Gastrocnemius medialis (tissue), 4 donors: ENCODE measurements at regions not wholly inside any gene's neighbourhood (a gene's known extent, or its start where the extent isn't known, plus 50 kb on each side); places are given as distances from the start of the nearest gene placed in this dataset.

Source experiments
- ATAC-seq, 2 donors: fragments of 150-250 bp; one replicate each; pipeline ENCODE4 v1.9.1; 2016
- DNase-seq, 2 donors: peaks; one replicate each; pipeline ENCODE4 v3.0.0-alpha.2; 2019
- H3K27ac ChIP-seq, 4 donors: fragments of 200-600 bp; sonication (generic); 1 replicate in 1 of 4; 2 replicates in 3 of 4; pipeline ENCODE4 v1.5.1; 2016 to 2018; ENCODE audit warnings: mild to moderate bottlenecking in 2 of 4, moderate library complexity in 1 of 4
- H3K27me3 ChIP-seq, 3 donors: fragments of 200-600 bp; sonication (generic) in 2 of 3; 1 replicate in 1 of 3; 2 replicates in 2 of 3; pipeline versions ENCODE4 v1.5.1 to v1.6.0; 2016 to 2019; ENCODE audit warnings: mild to moderate bottlenecking in 1 of 3, moderate library complexity in 1 of 3
- H3K36me3 ChIP-seq, 2 donors: fragments of 200-600 bp; sonication (generic) in 1 of 2; one replicate each; pipeline ENCODE4 v1.5.1; 2017 to 2018
- H3K4me1 ChIP-seq, 2 donors: fragments of 200-600 bp; sonication (generic) in 1 of 2; one replicate each; pipeline ENCODE4 v1.5.1; 2016 to 2017; ENCODE audit warnings: mild to moderate bottlenecking in 2 of 2
- H3K4me3 ChIP-seq, 4 donors: fragments of 200-600 bp; sonication (generic) in 3 of 4; 1 replicate in 1 of 4; 2 replicates in 3 of 4; pipeline ENCODE4 v1.5.1; 2016 to 2019; ENCODE audit warnings: mild to moderate bottlenecking in 2 of 4
- H3K9me3 ChIP-seq, 3 donors: fragments of 200-600 bp; sonication (generic) in 2 of 3; 1 replicate in 1 of 3; 2 replicates in 2 of 3; pipeline ENCODE4 v1.5.1; 2016 to 2019
- POLR2A ChIP-seq, 2 donors: fragments of 450-650 bp; IDR thresholded peaks; one replicate each; pipeline ENCODE4 v1.6.1; 2017; ENCODE audit warnings: antibody characterized with exemption in 2 of 2, mild to moderate bottlenecking in 2 of 2, moderate library complexity in 2 of 2
- in situ Hi-C, 4 donors: fragments of 200-750 bp; cut with MboI; loops; one replicate each; pipeline versions ENCODE4 v1.15.0 to v1.8.0; 2017; ENCODE audit warnings: low sequenced_read_pairs in 4 of 4
- intact Hi-C: fragments of 100-400 bp; cut with DNase I; formaldehyde crosslinking; loops from one replicate; pipeline ENCODE4 v1.15.1; 2023; ENCODE audit warnings: low total_unique reads
- TF ChIP-seq, protein P1 (sequence below), 5 experiments: fragments of 450-650 bp in 3 of 5; fragments of 200-600 bp in 2 of 5; sonication (generic) in 2 of 5; IDR thresholded peaks in 4 of 5; conservative IDR thresholded peaks in 1 of 5; 1 replicate in 4 of 5; 2 replicates in 1 of 5; pipeline ENCODE4 v1.5.1; 2016 to 2019; ENCODE audit warnings: antibody characterized with exemption in 5 of 5, mild to moderate bottlenecking in 3 of 5, moderate library complexity in 3 of 5

DNA sequence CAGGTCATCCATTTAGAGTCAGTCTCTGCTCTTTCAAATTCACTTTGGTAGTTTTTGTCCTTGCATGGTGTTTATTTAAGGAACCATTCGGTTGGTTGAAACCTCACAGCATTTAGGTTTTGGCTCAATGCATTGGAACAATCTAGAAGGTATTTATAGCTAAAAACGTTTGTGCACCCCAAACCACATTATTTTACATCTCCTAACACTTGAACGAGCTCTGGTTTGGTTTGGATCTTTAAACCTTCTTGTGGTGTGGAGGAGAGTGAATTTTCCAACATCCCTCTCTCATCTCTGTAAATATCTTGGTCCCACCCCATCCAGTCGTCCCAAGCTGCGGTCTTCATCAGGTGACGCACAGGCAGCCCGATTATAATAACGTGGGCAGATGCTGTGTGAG lies 287.9 kb downstream of the LPIN1 start:
- Histone ChIP-seq H3K9me3 (no peaks in the 10 kb centered on the region), H3K27ac (no peak overlapping the region), H3K4me1 (no peaks in the 10 kb centered on the region), H3K27me3 (no peaks in the 10 kb centered on the region), H3K4me3 (no peak overlapping the region), H3K36me3 (no peaks in the 10 kb centered on the region)
- no peak for ATAC-seq
- in situ Hi-C loops (no loop called here), intact Hi-C loops (no loop called here)
- no peak for DNase-seq
- TF ChIP-seq, protein P1, sequence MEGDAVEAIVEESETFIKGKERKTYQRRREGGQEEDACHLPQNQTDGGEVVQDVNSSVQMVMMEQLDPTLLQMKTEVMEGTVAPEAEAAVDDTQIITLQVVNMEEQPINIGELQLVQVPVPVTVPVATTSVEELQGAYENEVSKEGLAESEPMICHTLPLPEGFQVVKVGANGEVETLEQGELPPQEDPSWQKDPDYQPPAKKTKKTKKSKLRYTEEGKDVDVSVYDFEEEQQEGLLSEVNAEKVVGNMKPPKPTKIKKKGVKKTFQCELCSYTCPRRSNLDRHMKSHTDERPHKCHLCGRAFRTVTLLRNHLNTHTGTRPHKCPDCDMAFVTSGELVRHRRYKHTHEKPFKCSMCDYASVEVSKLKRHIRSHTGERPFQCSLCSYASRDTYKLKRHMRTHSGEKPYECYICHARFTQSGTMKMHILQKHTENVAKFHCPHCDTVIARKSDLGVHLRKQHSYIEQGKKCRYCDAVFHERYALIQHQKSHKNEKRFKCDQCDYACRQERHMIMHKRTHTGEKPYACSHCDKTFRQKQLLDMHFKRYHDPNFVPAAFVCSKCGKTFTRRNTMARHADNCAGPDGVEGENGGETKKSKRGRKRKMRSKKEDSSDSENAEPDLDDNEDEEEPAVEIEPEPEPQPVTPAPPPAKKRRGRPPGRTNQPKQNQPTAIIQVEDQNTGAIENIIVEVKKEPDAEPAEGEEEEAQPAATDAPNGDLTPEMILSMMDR (IDR thresholded peaks at IDR 0.05 in 4 of 5, conservative IDR thresholded peaks at IDR 0.05 in 1 of 5), result no peak
- TF ChIP-seq POLR2A (IDR thresholded peaks at IDR 0.05), result no peak

DNA sequence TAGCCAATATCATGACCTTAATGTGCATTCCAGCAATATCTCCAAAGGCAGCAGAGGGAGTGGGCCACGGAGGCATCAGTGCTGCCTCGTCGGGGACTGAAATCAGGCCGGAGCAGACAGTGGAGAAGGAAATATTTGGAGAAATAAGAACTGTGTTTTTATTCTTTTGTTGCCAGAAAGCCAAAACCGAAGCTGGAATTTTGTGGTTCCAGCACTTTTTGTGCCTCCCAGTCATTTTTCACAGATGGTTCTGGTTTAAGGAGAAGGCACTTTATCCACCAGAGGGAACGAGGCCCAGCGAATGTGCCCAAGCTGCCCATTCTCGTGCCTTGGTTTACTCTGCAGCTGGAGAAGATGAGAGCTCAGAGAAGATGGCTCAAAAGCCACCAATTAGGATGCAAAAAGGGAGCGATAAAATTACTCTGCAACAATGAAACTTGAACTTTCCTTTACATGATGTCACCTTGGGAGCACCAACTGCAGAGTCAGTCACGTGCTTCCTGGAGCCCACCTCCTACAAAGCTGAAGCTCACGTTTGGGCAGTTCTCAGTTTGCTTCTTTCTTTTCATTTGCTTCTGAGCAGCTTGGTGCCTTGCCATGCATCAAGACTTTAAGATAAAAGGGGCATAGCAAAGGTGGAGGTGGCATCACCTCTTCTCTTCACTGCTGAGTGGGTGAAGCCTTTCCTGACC lies 288.7 kb downstream of the LPIN1 start:
- DNase-seq (no peak), ATAC-seq (no peak)
- in situ Hi-C loops (no loop called here), intact Hi-C loops (no loop called here)
- H3K9me3 ChIP-seq, result no peaks in the 10 kb centered on the region
- no peaks in the 10 kb centered on the region for H3K36me3 ChIP-seq
- no peak overlapping the region for H3K27ac ChIP-seq
- TF ChIP-seq, protein P1 (IDR thresholded peaks at IDR 0.05 in 4 of 5, conservative IDR thresholded peaks at IDR 0.05 in 1 of 5), result no peak
- TF ChIP-seq POLR2A (IDR thresholded peaks at IDR 0.05), result no peak
- no peaks in the 10 kb centered on the region for H3K27me3 ChIP-seq
- H3K4me1 ChIP-seq, result no peaks in the 10 kb centered on the region
- no peak overlapping the region for H3K4me3 ChIP-seq

DNA sequence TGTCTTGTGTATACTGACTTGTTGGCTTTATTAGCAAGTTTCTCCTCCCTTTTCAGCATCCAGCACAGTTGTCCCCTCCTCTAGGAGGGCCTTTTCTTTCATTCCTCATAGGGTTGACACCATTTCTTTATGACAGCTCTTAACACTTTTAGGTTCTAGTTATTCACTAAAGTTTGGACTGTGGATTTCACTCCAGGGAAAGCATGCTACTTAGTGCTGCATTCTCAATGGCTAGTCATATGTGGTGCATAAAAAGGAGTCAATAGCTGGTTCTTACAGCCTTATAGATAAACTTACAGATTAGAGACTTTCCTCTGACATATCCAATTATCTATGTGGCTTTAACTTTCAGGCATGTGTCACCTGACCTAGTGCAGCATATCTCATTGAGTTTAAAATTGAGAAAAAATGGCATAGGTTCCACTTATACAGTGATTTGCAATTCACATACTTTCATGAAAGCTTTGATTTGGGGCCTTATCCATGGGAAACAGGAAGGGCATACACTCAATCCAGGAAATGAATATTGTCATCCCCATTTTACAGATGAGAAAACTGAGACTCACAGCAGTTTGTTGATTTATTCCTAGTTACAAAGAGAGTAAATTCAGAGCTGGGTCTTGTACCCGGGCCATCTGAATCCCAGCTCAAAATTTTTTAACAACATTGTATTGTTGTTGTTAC lies 289.7 kb downstream of the LPIN1 start:
- ATAC-seq, result no peak
- in situ Hi-C loops (no loop called here), intact Hi-C loops (no loop called here)
- no peaks in the 10 kb centered on the region for H3K9me3 ChIP-seq
- no peaks in the 10 kb centered on the region for H3K4me1 ChIP-seq
- DNase-seq, result no peak
- TF ChIP-seq POLR2A (IDR thresholded peaks at IDR 0.05), result no peak
- TF ChIP-seq, protein P1 (IDR thresholded peaks at IDR 0.05 in 4 of 5, conservative IDR thresholded peaks at IDR 0.05 in 1 of 5), result no peak
- H3K36me3 ChIP-seq, result no peaks in the 10 kb centered on the region
- no peak overlapping the region for H3K4me3 ChIP-seq
- no peaks in the 10 kb centered on the region for H3K27me3 ChIP-seq
- H3K27ac ChIP-seq, result no peak overlapping the region

DNA sequence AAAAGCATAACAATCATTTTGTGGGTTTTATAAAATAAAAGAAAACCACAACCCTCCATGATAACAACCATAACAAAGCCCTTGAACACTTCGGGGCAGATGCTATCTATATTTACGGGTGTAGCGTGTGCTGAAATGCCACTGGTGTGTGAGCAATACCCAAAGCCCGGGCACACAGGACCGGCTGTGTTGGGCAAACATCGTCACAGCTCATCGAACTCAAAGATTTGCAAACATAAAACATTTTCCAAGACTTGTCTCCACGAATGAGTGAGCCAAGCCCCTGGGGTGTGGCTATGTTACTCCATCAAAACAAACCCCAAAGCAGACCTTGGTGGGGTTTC lies 290.2 kb downstream of the LPIN1 start:
- intact Hi-C loops (no loop called here), in situ Hi-C loops (no loop called here)
- no peak for TF ChIP-seq POLR2A (IDR thresholded peaks at IDR 0.05)
- TF ChIP-seq, protein P1 (IDR thresholded peaks at IDR 0.05 in 4 of 5, conservative IDR thresholded peaks at IDR 0.05 in 1 of 5), result no peak
- DNase-seq (no peak), ATAC-seq (no peak)
- Histone ChIP-seq H3K4me3 (no peak overlapping the region), H3K4me1 (no peaks in the 10 kb centered on the region), H3K36me3 (no peaks in the 10 kb centered on the region), H3K27ac (no peak overlapping the region), H3K9me3 (no peaks in the 10 kb centered on the region), H3K27me3 (no peaks in the 10 kb centered on the region)
